PC-9 (cell line): ENCODE measurements at regions not wholly inside any gene's neighbourhood (a gene's known extent, or its start where the extent isn't known, plus 50 kb on each side); places are given as distances from the start of the nearest gene placed in this dataset.
A peak's percentile ranks its signal among the peaks of the same experiment; 100 is the strongest.
"Not testable (repeated sequence)": the region's sequence is repeated elsewhere in the genome, so short reads cannot be mapped to it uniquely, and the experiment has no call there.

Source experiments
- BruUV-seq: library from RNA; stranded (reverse); fragments of 400-500 nt; replicated peaks from 2 replicates; lab custom pipeline; 2021; lab: Mats Ljungman, UMichigan
- CTCF ChIA-PET: fragments of 300-600 bp; sonication (Branson Sonifier 250); formaldehyde crosslinking; loops from one replicate; lab custom pipeline; 2022; ENCODE audit warnings: antibody characterized with exemption; lab: Charles Lee
- POLR2A ChIA-PET: fragments of 300-600 bp; sonication (Branson Sonifier 250); formaldehyde crosslinking; loops from one replicate; lab custom pipeline; 2022; ENCODE audit warnings: antibody characterized with exemption; ENCODE audit not compliant: unreplicated experiment; lab: Charles Lee
- DNase-seq, 2 experiments: peaks; one replicate each; pipeline versions ENCODE4 v3.0.0 to v3.0.0-alpha.2; 2015 to 2022; ENCODE audit warnings: mixed read lengths in 1 of 2
- H2AFZ ChIP-seq: fragments of 200-600 bp; sonication (generic); 2 replicates; pipeline ENCODE4 v1.8.1; 2017; ENCODE audit warnings: antibody characterized with exemption
- H3F3A ChIP-seq: fragments of 200-600 bp; sonication (generic); 2 replicates; pipeline ENCODE4 v1.8.1; 2017; ENCODE audit warnings: antibody characterized with exemption, mild to moderate bottlenecking, low read depth; ENCODE audit not compliant: insufficient read depth
- H3K27ac ChIP-seq: fragments of 200-600 bp; sonication (generic); 2 replicates; pipeline ENCODE4 v1.6.1; 2016; ENCODE audit warnings: mixed run types
- H3K27me3 ChIP-seq: fragments of 200-600 bp; sonication (generic); 2 replicates; pipeline ENCODE4 v1.6.1; 2016; ENCODE audit warnings: low read depth, mixed run types; ENCODE audit not compliant: insufficient read depth
- H3K36me3 ChIP-seq: fragments of 200-600 bp; sonication (generic); 2 replicates; pipeline ENCODE4 v1.6.1; 2016; ENCODE audit warnings: low read depth, mixed run types
- H3K4me1 ChIP-seq: fragments of 200-600 bp; sonication (generic); replicated peaks from 2 replicates; pipeline ENCODE4 v1.6.1; 2016; ENCODE audit warnings: mixed run types; ENCODE audit not compliant: insufficient read depth
- H3K4me2 ChIP-seq: fragments of 200-600 bp; sonication (generic); 2 replicates; pipeline ENCODE4 v1.6.1; 2017; ENCODE audit warnings: mixed run types
- H3K4me3 ChIP-seq: fragments of 200-600 bp; sonication (generic); 2 replicates; pipeline ENCODE4 v1.6.1; 2016; ENCODE audit warnings: mixed run types
- H3K79me2 ChIP-seq: fragments of 200-600 bp; sonication (generic); 2 replicates; pipeline ENCODE4 v1.6.1; 2017; ENCODE audit warnings: low read depth, mixed run types
- H3K9me2 ChIP-seq: fragments of 200-600 bp; sonication (generic); 2 replicates; pipeline ENCODE4 v1.8.1; 2017; ENCODE audit warnings: mild to moderate bottlenecking; ENCODE audit not compliant: insufficient read depth
- H3K9me3 ChIP-seq: fragments of 200-600 bp; sonication (generic); 2 replicates; pipeline ENCODE4 v1.8.1; 2016; ENCODE audit warnings: low read depth; ENCODE audit not compliant: insufficient read depth
- H4K20me1 ChIP-seq: fragments of 200-600 bp; sonication (generic); 2 replicates; pipeline ENCODE4 v1.8.1; 2017; ENCODE audit not compliant: insufficient read depth
- EZH2 ChIP-seq: fragments of 200-600 bp; sonication (generic); IDR thresholded peaks from 2 replicates; pipeline ENCODE4 v1.8.0; 2017; ENCODE audit warnings: antibody characterized with exemption, low read depth
- intact Hi-C: fragments of 100-400 bp; cut with micrococcal nuclease; formaldehyde crosslinking; loops from one replicate; pipeline ENCODE4 v1.10.0; 2022; ENCODE audit not compliant: unreplicated experiment
- TF ChIP-seq, protein P1 (sequence below): fragments of 200-600 bp; sonication (generic); conservative IDR thresholded peaks from 2 replicates; pipeline ENCODE4 v1.6.1; 2017; ENCODE audit warnings: mixed run types, antibody characterized with exemption, mild to moderate bottlenecking, moderate library complexity

- peaks cover 2% of the 10 kb centered on the region; the same call in 1 of the 2 replicates for H3K4me1 ChIP-seq
- intact Hi-C loops, result no loop called here
- no peaks in the 10 kb centered on the region for H3F3A ChIP-seq
- TF ChIP-seq, protein P1, sequence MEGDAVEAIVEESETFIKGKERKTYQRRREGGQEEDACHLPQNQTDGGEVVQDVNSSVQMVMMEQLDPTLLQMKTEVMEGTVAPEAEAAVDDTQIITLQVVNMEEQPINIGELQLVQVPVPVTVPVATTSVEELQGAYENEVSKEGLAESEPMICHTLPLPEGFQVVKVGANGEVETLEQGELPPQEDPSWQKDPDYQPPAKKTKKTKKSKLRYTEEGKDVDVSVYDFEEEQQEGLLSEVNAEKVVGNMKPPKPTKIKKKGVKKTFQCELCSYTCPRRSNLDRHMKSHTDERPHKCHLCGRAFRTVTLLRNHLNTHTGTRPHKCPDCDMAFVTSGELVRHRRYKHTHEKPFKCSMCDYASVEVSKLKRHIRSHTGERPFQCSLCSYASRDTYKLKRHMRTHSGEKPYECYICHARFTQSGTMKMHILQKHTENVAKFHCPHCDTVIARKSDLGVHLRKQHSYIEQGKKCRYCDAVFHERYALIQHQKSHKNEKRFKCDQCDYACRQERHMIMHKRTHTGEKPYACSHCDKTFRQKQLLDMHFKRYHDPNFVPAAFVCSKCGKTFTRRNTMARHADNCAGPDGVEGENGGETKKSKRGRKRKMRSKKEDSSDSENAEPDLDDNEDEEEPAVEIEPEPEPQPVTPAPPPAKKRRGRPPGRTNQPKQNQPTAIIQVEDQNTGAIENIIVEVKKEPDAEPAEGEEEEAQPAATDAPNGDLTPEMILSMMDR, result no peak
- TF ChIP-seq EZH2, result no peak
- POLR2A ChIA-PET, result no interaction called here
- H3K4me2 ChIP-seq, result no peak overlapping the region
- H3K27ac ChIP-seq, result no peak overlapping the region
- no peak overlapping the region for H3K4me3 ChIP-seq
- no peaks in the 10 kb centered on the region for H4K20me1 ChIP-seq
- H3K36me3 ChIP-seq, result no peaks in the 10 kb centered on the region
- H2AFZ ChIP-seq, result no peak overlapping the region
- no peak for DNase-seq
- peaks cover 7% of the 10 kb centered on the region; the same call in 1 of the 2 replicates for H3K9me3 ChIP-seq
- no peaks in the 10 kb centered on the region for H3K9me2 ChIP-seq
- no peaks in the 10 kb centered on the region for H3K27me3 ChIP-seq
- no peaks in the 10 kb centered on the region for H3K79me2 ChIP-seq
- CTCF ChIA-PET, result no interaction called here
- no TSS peak for BruUV-seq
Observed at GRCh38 chr10:52368725-52369124, 54.6 kb downstream of the DKK1 start.

GRCh38 chr10:52374207-52374606, 60.1 kb downstream of the DKK1 start:
- H3K9me3 ChIP-seq, POLR2A ChIA-PET, H4K20me1 ChIP-seq, H3K9me2 ChIP-seq, H3K36me3 ChIP-seq, intact Hi-C loops, H3K27me3 ChIP-seq, CTCF ChIA-PET, H3F3A ChIP-seq, BruUV-seq, H3K4me3 ChIP-seq, H3K79me2 ChIP-seq, DNase-seq: not testable (repeated sequence)
- Histone ChIP-seq H2AFZ (peak overlapping the region; percentile 44; the same call in 1 of the 2 replicates), H3K27ac (0 out of 2 replicates have a peak overlapping the region, but pooled peaks have one; percentile 7), H3K4me2 (peak overlapping the region; percentile 27), H3K4me1 (peaks cover 13% of the 10 kb centered on the region)

- no peaks in the 10 kb centered on the region for H4K20me1 ChIP-seq
- H3K36me3 ChIP-seq, result no peaks in the 10 kb centered on the region
- H3K9me2 ChIP-seq, result no peaks in the 10 kb centered on the region
- no peak overlapping the region for H3K4me2 ChIP-seq
- no peak overlapping the region for H2AFZ ChIP-seq
- no peak overlapping the region for H3K4me3 ChIP-seq
- no TSS peak for BruUV-seq
- CTCF ChIA-PET, result no interaction called here
- H3K4me1 ChIP-seq, result peaks cover 18% of the 10 kb centered on the region
- no peaks in the 10 kb centered on the region for H3K27me3 ChIP-seq
- H3K79me2 ChIP-seq, result no peaks in the 10 kb centered on the region
- no peak overlapping the region for H3K27ac ChIP-seq
- POLR2A ChIA-PET, result no interaction called here
- no peak for DNase-seq
- TF ChIP-seq, protein P1, result no peak
- no peak for TF ChIP-seq EZH2
- H3K9me3 ChIP-seq, result no peaks in the 10 kb centered on the region
- intact Hi-C loops, result no loop called here
- no peaks in the 10 kb centered on the region for H3F3A ChIP-seq
Observed at GRCh38 chr10:52376694-52377354, 62.7 kb downstream of the DKK1 start.

DNA sequence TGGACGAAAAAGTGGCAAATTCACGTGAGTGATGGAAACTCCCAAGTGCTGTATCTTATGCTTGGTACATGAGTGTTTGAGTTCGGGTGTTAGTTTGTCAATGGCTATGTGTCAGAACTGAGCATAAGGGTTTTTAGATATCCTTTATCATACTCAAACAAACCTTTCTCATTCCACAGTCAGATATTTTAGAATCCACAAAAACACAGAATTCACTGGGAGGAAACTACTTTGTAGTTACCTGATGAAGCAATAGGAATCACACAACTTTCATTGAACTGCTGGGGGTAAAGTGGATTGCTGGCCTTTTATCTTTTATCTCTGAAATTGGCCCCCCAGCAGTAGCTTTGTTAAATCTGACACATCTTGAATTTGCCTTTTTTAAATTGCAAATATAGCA, 64.0 kb downstream of the DKK1 start:
- Histone ChIP-seq H3K9me2 (no peaks in the 10 kb centered on the region), H3K27me3 (no peaks in the 10 kb centered on the region), H3K79me2 (no peaks in the 10 kb centered on the region), H3K27ac (no peak overlapping the region), H3K4me3 (no peak overlapping the region), H4K20me1 (no peaks in the 10 kb centered on the region), H3F3A (no peaks in the 10 kb centered on the region), H2AFZ (no peak overlapping the region), H3K4me2 (no peak overlapping the region), H3K4me1 (peaks cover 18% of the 10 kb centered on the region), H3K36me3 (no peaks in the 10 kb centered on the region), H3K9me3 (no peaks in the 10 kb centered on the region)
- ChIA-PET CTCF (no interaction called here), POLR2A (no interaction called here)
- intact Hi-C loops, result no loop called here
- DNase-seq, result no peak
- TF ChIP-seq, protein P1, result no peak
- no peak for TF ChIP-seq EZH2
- no TSS peak for BruUV-seq
